ENCODE measurements at regions not wholly inside any gene's neighbourhood (a gene's known extent, or its start where the extent isn't known, plus 50 kb on each side); places are given as distances from the start of the nearest gene placed in this dataset.

DNA sequence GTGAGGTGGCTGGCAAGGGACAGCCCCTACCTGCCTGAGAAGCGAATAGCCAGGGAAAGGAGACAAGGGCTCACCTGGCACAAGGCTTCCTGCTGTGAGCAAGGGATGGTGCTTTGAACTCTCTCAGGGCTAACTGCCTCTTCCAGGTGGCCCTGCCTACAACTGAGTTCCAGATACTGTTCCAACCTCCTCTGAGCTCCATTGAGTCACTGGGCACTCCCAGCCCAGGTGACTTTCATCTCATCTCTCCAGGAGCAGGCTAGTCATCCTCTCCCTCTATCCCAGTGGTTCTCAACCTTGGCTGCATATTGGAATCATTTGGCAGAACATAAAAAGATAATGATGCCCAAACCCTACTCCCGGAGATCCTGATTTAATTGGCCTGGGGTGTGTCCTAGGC, 374.0 kb upstream of the ZFP64 start:
- TF ChIP-seq EZH2 (IDR thresholded peaks at IDR 0.05), result no peak
- TF ChIP-seq, protein P1, sequence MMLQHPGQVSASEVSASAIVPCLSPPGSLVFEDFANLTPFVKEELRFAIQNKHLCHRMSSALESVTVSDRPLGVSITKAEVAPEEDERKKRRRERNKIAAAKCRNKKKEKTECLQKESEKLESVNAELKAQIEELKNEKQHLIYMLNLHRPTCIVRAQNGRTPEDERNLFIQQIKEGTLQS (IDR thresholded peaks at IDR 0.05), result no peak

Data from HCT116 (cell line).